Upper lobe of right lung (tissue), 1 donor: ENCODE measurements at regions not wholly inside any gene's neighbourhood (a gene's known extent, or its start where the extent isn't known, plus 50 kb on each side); places are given as distances from the start of the nearest gene placed in this dataset.

Experiments
- ATAC-seq: fragments of 200-7000 bp; cut with Tn5 transposase; one replicate; pipeline ENCODE4 v1.9.1; 2020; ENCODE audit warnings: mild to moderate bottlenecking, moderate library complexity
- DNase-seq: peaks from one replicate; pipeline ENCODE4 v3.0.0-alpha.2; 2020
- H3K27ac ChIP-seq: fragments of 200-600 bp; one replicate; pipeline ENCODE4 v1.8.0; 2022
- H3K27me3 ChIP-seq: fragments of 200-600 bp; one replicate; pipeline ENCODE4 v1.8.0; 2022; ENCODE audit warnings: mild to moderate bottlenecking
- H3K36me3 ChIP-seq: fragments of 200-600 bp; one replicate; pipeline ENCODE4 v1.8.0; 2022
- H3K4me1 ChIP-seq: fragments of 200-600 bp; one replicate; pipeline ENCODE4 v1.8.0; 2022
- H3K4me3 ChIP-seq: fragments of 200-600 bp; one replicate; pipeline ENCODE4 v1.8.0; 2022; ENCODE audit warnings: mild to moderate bottlenecking
- H3K9me3 ChIP-seq: fragments of 200-600 bp; one replicate; pipeline ENCODE4 v1.8.0; 2022
- CTCF ChIP-seq: fragments of 200-600 bp; IDR thresholded peaks from one replicate; pipeline ENCODE4 v1.8.0; 2022; ENCODE audit warnings: antibody characterized with exemption
- intact Hi-C: fragments of 100-400 bp; cut with DNase I; formaldehyde crosslinking; loops from one replicate; pipeline ENCODE4 v1.11.0; 2022
- donor health status: DM: no; HTN: yes; CAD: no; lungs with severe emphysema.

DNA sequence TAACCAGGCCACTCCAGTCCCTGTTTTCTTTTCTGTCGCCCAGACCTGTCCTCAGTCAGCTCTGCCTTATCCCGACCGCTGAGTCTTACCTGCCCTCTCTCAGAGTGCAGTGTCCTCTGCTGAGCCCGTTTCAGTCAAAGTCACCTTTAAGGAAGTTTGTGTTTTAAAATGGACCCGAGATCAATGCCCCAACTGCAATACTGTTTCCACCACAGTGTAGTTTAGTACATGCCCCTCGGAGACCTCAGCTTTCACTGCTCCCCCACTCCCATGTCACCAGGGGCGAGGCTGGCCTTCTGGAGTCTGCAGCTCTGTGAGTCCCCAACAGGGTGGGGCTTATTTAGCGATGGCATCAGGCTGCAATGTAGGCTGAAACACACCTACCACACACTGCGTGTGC lies 248.4 kb upstream of the TSHZ3 start:
- H3K36me3 ChIP-seq, result no peaks in the 10 kb centered on the region
- H3K4me1 ChIP-seq, result no peaks in the 10 kb centered on the region
- ATAC-seq (no peak), DNase-seq (no peak)
- no peak for TF ChIP-seq CTCF
- no peak overlapping the region for H3K27ac ChIP-seq
- no peaks in the 10 kb centered on the region for H3K27me3 ChIP-seq
- H3K9me3 ChIP-seq, result no peaks in the 10 kb centered on the region
- intact Hi-C loops, result no loop called here
- no peak overlapping the region for H3K4me3 ChIP-seq

- TF ChIP-seq CTCF, result no peak
- Histone ChIP-seq H3K27me3 (no peaks in the 10 kb centered on the region), H3K4me1 (no peaks in the 10 kb centered on the region), H3K27ac (no peak overlapping the region), H3K9me3 (no peaks in the 10 kb centered on the region), H3K36me3 (no peaks in the 10 kb centered on the region), H3K4me3 (no peak overlapping the region)
- no peak for DNase-seq
- ATAC-seq, result no peak
- intact Hi-C loops, result no loop called here
Observed at GRCh38 chr19:31598730-31599238, 249.5 kb upstream of the TSHZ3 start.

GRCh38 chr19:31600731-31601295 lies 251.6 kb upstream of the TSHZ3 start:
- no peak for TF ChIP-seq CTCF
- intact Hi-C loops, result no loop called here
- Histone ChIP-seq H3K4me3 (no peak overlapping the region), H3K27ac (no peak overlapping the region), H3K27me3 (no peaks in the 10 kb centered on the region), H3K9me3 (no peaks in the 10 kb centered on the region), H3K4me1 (no peaks in the 10 kb centered on the region), H3K36me3 (no peaks in the 10 kb centered on the region)
- no peak for DNase-seq
- no peak for ATAC-seq

DNA sequence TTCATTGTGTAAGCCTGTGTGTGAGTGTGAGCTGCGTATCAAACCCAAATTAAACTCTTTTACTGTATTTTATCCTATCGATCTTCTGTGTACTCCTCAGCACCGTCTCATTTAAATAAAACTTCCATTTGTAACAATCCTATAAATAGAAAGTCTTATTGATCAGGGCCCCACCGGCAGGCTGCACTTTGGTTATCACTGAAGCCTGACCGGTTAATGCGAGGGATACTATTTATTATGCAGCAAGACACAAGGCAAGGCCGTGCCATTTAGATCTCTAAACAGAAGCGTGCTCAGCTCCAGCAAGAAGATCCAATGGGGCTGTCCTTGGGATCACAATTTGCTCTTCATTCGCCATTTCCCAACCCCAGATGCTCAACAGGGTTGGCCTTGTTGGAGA lies 252.6 kb upstream of the TSHZ3 start:
- DNase-seq (no peak), ATAC-seq (no peak)
- intact Hi-C loops, result no loop called here
- Histone ChIP-seq H3K27ac (no peak overlapping the region), H3K9me3 (no peaks in the 10 kb centered on the region), H3K36me3 (no peaks in the 10 kb centered on the region), H3K4me3 (no peak overlapping the region), H3K4me1 (no peaks in the 10 kb centered on the region), H3K27me3 (no peaks in the 10 kb centered on the region)
- no peak for TF ChIP-seq CTCF

- no peak overlapping the region for H3K4me3 ChIP-seq
- DNase-seq (no peak), ATAC-seq (no peak)
- no peak for TF ChIP-seq CTCF
- no peaks in the 10 kb centered on the region for H3K4me1 ChIP-seq
- intact Hi-C loops, result no loop called here
- no peaks in the 10 kb centered on the region for H3K27me3 ChIP-seq
- no peaks in the 10 kb centered on the region for H3K9me3 ChIP-seq
- no peaks in the 10 kb centered on the region for H3K36me3 ChIP-seq
- H3K27ac ChIP-seq, result no peak overlapping the region
Observed at GRCh38 chr19:31602548-31602947, 253.3 kb upstream of the TSHZ3 start.
